ENCODE measurements at regions not wholly inside any gene's neighbourhood (a gene's known extent, or its start where the extent isn't known, plus 50 kb on each side); places are given as distances from the start of the nearest gene placed in this dataset.

DNA sequence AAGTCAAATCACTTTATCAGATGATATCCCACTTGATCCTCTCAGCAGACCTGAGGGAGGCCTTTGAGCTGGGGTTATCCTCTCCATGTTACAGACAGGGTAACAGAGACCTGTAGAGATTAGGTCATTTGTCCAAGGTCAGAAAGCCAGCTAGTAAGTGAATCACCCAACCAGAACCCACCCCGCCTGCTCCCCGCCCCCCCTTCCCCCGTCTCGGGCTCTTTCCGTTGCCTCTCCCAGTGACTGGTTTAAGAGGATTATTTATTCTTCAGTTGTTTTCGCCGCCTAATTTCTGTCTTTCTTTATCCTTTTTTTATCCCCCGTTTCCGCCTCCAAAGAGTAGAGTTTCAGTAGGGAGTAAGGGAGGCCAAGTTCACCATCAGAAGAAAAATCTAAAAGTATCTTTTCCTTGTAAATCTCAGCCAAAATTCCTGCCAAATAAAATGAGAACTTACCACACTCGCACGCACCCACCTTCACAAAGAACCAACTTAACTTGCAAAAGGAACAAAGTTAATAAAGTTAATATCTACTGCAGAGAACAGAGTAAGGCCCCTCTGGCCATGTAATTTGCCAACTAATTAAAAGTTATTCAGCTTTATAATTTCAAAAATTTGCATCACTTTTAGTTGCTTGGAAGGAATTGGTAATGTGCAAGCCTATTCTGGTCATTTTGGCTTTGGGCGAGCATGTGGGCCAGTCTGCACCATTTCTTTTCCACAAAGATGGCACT lies 76.8 kb upstream of the TRABD2B start:
- TF ChIP-seq EP300 (IDR thresholded peaks at IDR 0.05; ENCODE audit: borderline replicate concordance) (no peak), YY1 (IDR thresholded peaks at IDR 0.05; ENCODE audit: low read depth) (no peak), TAF1 (IDR thresholded peaks at IDR 0.05; ENCODE audit: low read depth) (no peak), CREB1 (IDR thresholded peaks at IDR 0.05; ENCODE audit: low read depth) (no peak), TEAD4 (IDR thresholded peaks at IDR 0.05) (no peak), NFIC (IDR thresholded peaks at IDR 0.05) (no peak), RAD21 (IDR thresholded peaks at IDR 0.05; ENCODE audit: low read depth) (no peak), CEBPB (IDR thresholded peaks at IDR 0.05) (no peak), ZBTB7A (IDR thresholded peaks at IDR 0.05; ENCODE audit: low read depth) (no peak), TCF12 (IDR thresholded peaks at IDR 0.05; ENCODE audit: low read depth) (no peak), FOXM1 (IDR thresholded peaks at IDR 0.05; ENCODE audit: borderline replicate concordance, low read depth) (no peak), EGR1 (IDR thresholded peaks at IDR 0.05) (no peak)
- TF ChIP-seq, protein P1, sequence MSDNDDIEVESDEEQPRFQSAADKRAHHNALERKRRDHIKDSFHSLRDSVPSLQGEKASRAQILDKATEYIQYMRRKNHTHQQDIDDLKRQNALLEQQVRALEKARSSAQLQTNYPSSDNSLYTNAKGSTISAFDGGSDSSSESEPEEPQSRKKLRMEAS (IDR thresholded peaks at IDR 0.05) = no peak
- TF ChIP-seq, protein P2, sequence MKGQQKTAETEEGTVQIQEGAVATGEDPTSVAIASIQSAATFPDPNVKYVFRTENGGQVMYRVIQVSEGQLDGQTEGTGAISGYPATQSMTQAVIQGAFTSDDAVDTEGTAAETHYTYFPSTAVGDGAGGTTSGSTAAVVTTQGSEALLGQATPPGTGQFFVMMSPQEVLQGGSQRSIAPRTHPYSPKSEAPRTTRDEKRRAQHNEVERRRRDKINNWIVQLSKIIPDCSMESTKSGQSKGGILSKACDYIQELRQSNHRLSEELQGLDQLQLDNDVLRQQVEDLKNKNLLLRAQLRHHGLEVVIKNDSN (IDR thresholded peaks at IDR 0.05) = no peak
- TF ChIP-seq, protein P3, sequence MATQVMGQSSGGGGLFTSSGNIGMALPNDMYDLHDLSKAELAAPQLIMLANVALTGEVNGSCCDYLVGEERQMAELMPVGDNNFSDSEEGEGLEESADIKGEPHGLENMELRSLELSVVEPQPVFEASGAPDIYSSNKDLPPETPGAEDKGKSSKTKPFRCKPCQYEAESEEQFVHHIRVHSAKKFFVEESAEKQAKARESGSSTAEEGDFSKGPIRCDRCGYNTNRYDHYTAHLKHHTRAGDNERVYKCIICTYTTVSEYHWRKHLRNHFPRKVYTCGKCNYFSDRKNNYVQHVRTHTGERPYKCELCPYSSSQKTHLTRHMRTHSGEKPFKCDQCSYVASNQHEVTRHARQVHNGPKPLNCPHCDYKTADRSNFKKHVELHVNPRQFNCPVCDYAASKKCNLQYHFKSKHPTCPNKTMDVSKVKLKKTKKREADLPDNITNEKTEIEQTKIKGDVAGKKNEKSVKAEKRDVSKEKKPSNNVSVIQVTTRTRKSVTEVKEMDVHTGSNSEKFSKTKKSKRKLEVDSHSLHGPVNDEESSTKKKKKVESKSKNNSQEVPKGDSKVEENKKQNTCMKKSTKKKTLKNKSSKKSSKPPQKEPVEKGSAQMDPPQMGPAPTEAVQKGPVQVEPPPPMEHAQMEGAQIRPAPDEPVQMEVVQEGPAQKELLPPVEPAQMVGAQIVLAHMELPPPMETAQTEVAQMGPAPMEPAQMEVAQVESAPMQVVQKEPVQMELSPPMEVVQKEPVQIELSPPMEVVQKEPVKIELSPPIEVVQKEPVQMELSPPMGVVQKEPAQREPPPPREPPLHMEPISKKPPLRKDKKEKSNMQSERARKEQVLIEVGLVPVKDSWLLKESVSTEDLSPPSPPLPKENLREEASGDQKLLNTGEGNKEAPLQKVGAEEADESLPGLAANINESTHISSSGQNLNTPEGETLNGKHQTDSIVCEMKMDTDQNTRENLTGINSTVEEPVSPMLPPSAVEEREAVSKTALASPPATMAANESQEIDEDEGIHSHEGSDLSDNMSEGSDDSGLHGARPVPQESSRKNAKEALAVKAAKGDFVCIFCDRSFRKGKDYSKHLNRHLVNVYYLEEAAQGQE (IDR thresholded peaks at IDR 0.05; ENCODE audit: low read depth) = no peak

DNA sequence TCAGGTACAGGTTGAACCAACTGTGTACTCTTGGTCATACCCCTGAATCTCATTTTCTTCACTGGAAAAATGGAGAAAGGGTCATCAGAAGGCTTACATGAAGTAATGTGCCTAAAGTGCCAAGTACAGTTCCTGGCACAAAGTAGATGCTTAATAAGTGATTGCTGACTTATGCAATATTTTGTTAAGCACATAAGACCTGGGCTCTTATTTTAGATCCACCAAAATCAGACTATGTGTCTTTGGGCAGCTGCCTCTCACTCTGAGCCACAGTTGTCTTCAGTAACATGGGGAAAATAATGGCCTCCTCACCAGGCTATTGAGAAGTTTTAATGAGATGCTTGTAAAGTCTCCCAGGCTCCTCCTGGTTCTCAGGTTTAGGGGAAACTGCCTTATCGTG lies 74.3 kb upstream of the TRABD2B start:
- no peak for TF ChIP-seq TAF1 (IDR thresholded peaks at IDR 0.05; ENCODE audit: low read depth)
- no peak for TF ChIP-seq TEAD4 (IDR thresholded peaks at IDR 0.05)
- no peak for TF ChIP-seq RAD21 (IDR thresholded peaks at IDR 0.05; ENCODE audit: low read depth)

DNA sequence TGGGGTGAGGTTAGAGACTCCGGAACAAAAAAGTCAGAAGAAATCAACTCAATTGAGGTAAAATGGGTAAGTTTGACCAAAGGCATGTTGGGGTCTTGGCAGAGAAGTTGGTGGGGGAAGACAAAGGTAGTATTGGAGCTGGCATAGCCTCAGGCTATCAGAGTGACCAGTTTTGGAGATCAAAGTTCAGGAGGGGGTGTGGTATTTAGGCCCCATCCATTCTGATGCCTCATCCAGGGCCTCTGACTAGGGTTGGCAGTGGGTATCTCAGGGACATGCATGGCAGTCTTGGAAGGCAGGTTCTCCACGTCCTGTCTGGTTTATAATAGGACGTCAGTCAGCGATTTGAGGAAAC lies 73.2 kb upstream of the TRABD2B start:
- no peak for TF ChIP-seq EP300 (IDR thresholded peaks at IDR 0.05; ENCODE audit: borderline replicate concordance)
- TF ChIP-seq CREB1 (IDR thresholded peaks at IDR 0.05; ENCODE audit: low read depth) = no peak
- no peak for TF ChIP-seq EGR1 (IDR thresholded peaks at IDR 0.05)
- TF ChIP-seq TCF12 (IDR thresholded peaks at IDR 0.05; ENCODE audit: low read depth) = no peak
- no peak for TF ChIP-seq RAD21 (IDR thresholded peaks at IDR 0.05; ENCODE audit: low read depth)
- no peak for TF ChIP-seq FOXM1 (IDR thresholded peaks at IDR 0.05; ENCODE audit: borderline replicate concordance, low read depth)
- no peak for TF ChIP-seq CEBPB (IDR thresholded peaks at IDR 0.05)
- TF ChIP-seq NFIC (IDR thresholded peaks at IDR 0.05) = no peak
- TF ChIP-seq, protein P2 (IDR thresholded peaks at IDR 0.05) = no peak
- no peak for TF ChIP-seq TEAD4 (IDR thresholded peaks at IDR 0.05)
- TF ChIP-seq, protein P1 (IDR thresholded peaks at IDR 0.05) = no peak

DNA sequence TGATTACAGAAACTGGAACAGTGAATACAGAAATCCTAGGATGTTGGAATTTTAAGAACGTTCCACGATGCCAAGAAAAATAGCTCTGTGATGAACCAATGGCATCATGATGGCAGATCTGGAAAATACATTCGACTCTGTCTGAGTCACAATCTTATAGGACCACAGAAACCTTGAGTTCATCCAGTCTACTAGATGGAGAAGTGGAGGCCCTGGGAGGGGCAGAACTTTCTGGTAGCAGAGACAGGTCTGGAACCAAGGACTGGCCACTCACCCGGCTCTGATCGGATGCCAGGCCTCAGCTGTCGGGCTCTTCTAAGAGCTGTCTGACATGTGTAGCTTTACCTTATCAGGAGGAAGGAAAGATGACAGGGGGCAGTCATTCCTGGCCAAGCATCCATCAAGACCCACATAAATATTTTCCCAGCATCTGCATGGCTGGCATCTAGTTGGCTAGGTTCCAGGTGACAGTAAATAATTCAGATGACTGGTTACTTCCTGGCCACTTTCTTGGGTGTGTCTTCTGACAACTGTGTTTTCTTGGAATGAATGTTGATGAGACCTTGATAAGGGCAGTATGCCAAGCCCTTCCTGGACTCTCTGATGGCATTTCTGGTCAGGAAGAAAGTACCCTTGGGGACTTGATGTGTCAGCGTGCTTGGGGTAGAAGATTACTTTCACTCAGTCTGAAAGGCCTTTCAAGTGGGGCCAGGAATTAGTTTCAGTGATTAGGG lies 72.6 kb upstream of the TRABD2B start:
- TF ChIP-seq, protein P2 (IDR thresholded peaks at IDR 0.05) = no peak
- TF ChIP-seq CEBPB (IDR thresholded peaks at IDR 0.05) (no peak), TEAD4 (IDR thresholded peaks at IDR 0.05) (no peak), EP300 (IDR thresholded peaks at IDR 0.05; ENCODE audit: borderline replicate concordance) (no peak), ZBTB7A (IDR thresholded peaks at IDR 0.05; ENCODE audit: low read depth) (no peak), FOXM1 (IDR thresholded peaks at IDR 0.05; ENCODE audit: borderline replicate concordance, low read depth) (no peak), TCF12 (IDR thresholded peaks at IDR 0.05; ENCODE audit: low read depth) (no peak), YY1 (IDR thresholded peaks at IDR 0.05; ENCODE audit: low read depth) (no peak), NFIC (IDR thresholded peaks at IDR 0.05) (no peak), RAD21 (IDR thresholded peaks at IDR 0.05; ENCODE audit: low read depth) (no peak), CREB1 (IDR thresholded peaks at IDR 0.05; ENCODE audit: low read depth) (no peak), TAF1 (IDR thresholded peaks at IDR 0.05; ENCODE audit: low read depth) (no peak), EGR1 (IDR thresholded peaks at IDR 0.05) (no peak)
- TF ChIP-seq, protein P3 (IDR thresholded peaks at IDR 0.05; ENCODE audit: low read depth) = no peak
- TF ChIP-seq, protein P1 (IDR thresholded peaks at IDR 0.05) = no peak
